ENCODE measurements at regions not wholly inside any gene's neighbourhood (a gene's known extent, or its start where the extent isn't known, plus 50 kb on each side); places are given as distances from the start of the nearest gene placed in this dataset.

GRCh38 chr3:88362428-88362827 is 212.7 kb downstream of the C3orf38 start:
- Histone ChIP-seq H3K36me3 (ENCODE audit: control insufficient read depth in 2 of 2, insufficient read depth in 1 of 2, low read length in 2 of 2) (no peaks in the 10 kb centered on the region), H3K4me3 (ENCODE audit: low read depth, low read length) (no peak overlapping the region), H3K4me1 (ENCODE audit: control insufficient read depth, insufficient read depth, low read length) (no peaks in the 10 kb centered on the region), H3K9me3 (ENCODE audit: control insufficient read depth, insufficient read depth, low read depth, low read length) (no peaks in the 10 kb centered on the region), H3K27ac (ENCODE audit: extremely low read depth, low read depth, low read length) (no peak overlapping the region)
- TF ChIP-seq KLF10 (tag by site-specific recombination; IDR thresholded peaks at IDR 0.05) (no peak), HOXA7 (CRISPR knock-in tag; IDR thresholded peaks at IDR 0.05; ENCODE audit: borderline replicate concordance) (no peak), ATF2 (tag by site-specific recombination; IDR thresholded peaks at IDR 0.05; ENCODE audit: low read depth) (no peak), ZSCAN16 (tag by site-specific recombination; IDR thresholded peaks at IDR 0.05) (no peak), ZNF580 (tag by site-specific recombination; IDR thresholded peaks at IDR 0.05) (no peak), ZFP69B (tag by site-specific recombination; IDR thresholded peaks at IDR 0.05) (no peak), ZSCAN5A (tag by site-specific recombination; IDR thresholded peaks at IDR 0.05) (no peak), ZBTB7A (tag by site-specific recombination; IDR thresholded peaks at IDR 0.05; ENCODE audit: low read depth) (no peak), ZNF600 (tag by site-specific recombination; IDR thresholded peaks at IDR 0.05) (no peak), ZNF610 (tag by site-specific recombination; IDR thresholded peaks at IDR 0.05; ENCODE audit: borderline replicate concordance) (no peak), OSR2 (tag by site-specific recombination; IDR thresholded peaks at IDR 0.05) (no peak), ZFP41 (tag by site-specific recombination; IDR thresholded peaks at IDR 0.05; ENCODE audit: borderline replicate concordance) (no peak), ZNF175 (tag by site-specific recombination; IDR thresholded peaks at IDR 0.05) (no peak), ZNF37A (tag by site-specific recombination; IDR thresholded peaks at IDR 0.05) (no peak), ZNF423 (tag by site-specific recombination; IDR thresholded peaks at IDR 0.05) (no peak), ZNF292 (tag by site-specific recombination; IDR thresholded peaks at IDR 0.05; ENCODE audit: borderline replicate concordance, low read depth) (no peak), ZBTB8A (tag by site-specific recombination; IDR thresholded peaks at IDR 0.05) (no peak), ZNF514 (tag by site-specific recombination; IDR thresholded peaks at IDR 0.05) (no peak), BCL11B (tag by site-specific recombination; IDR thresholded peaks at IDR 0.05; ENCODE audit: low read depth) (no peak)
- ChIA-PET POLR2A (no interaction called here), CTCF (no interaction called here)

DNA sequence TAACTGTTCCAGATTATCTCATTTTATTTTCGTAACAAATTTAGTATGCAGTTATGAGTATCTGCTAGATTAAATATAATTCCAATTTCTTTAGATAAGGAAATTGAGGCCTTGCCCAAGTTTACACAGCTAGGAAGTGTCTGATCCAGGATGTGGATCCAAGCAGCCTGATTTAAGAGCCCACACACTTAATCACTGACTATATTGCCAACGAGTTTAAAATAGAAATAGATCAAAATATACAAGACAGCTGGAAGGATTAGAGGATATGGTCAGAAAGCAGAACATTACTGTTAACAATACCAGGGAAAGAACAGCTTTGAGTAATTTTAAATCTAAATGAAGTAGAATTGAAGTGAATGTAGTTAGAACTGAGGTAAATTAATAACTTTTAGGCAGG is 215.2 kb downstream of the C3orf38 start:
- no peaks in the 10 kb centered on the region for H3K36me3 ChIP-seq (ENCODE audit: control insufficient read depth in 2 of 2, insufficient read depth in 1 of 2, low read length in 2 of 2)
- no peaks in the 10 kb centered on the region for H3K4me1 ChIP-seq (ENCODE audit: control insufficient read depth, insufficient read depth, low read length)
- CTCF ChIA-PET: no interaction called here
- no peak overlapping the region for H3K4me3 ChIP-seq (ENCODE audit: low read depth, low read length)
- no peak overlapping the region for H3K27ac ChIP-seq (ENCODE audit: extremely low read depth, low read depth, low read length)
- POLR2A ChIA-PET: no interaction called here
- no peaks in the 10 kb centered on the region for H3K9me3 ChIP-seq (ENCODE audit: control insufficient read depth, insufficient read depth, low read depth, low read length)
- no peak for TF ChIP-seq ZNF639 (tag by site-specific recombination; IDR thresholded peaks at IDR 0.05)
- TF ChIP-seq, protein P1, sequence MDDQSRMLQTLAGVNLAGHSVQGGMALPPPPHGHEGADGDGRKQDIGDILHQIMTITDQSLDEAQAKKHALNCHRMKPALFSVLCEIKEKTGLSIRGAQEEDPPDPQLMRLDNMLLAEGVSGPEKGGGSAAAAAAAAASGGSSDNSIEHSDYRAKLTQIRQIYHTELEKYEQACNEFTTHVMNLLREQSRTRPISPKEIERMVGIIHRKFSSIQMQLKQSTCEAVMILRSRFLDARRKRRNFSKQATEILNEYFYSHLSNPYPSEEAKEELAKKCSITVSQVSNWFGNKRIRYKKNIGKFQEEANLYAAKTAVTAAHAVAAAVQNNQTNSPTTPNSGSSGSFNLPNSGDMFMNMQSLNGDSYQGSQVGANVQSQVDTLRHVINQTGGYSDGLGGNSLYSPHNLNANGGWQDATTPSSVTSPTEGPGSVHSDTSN (CRISPR knock-in tag; IDR thresholded peaks at IDR 0.05): no peak
- no peak for TF ChIP-seq ZNF426 (tag by site-specific recombination; IDR thresholded peaks at IDR 0.05)
- TF ChIP-seq ZXDB (tag by site-specific recombination; IDR thresholded peaks at IDR 0.05): no peak
- no peak for TF ChIP-seq ZNF221 (tag by site-specific recombination; IDR thresholded peaks at IDR 0.05; ENCODE audit: borderline replicate concordance)
- no peak for TF ChIP-seq ZNF791 (tag by site-specific recombination; IDR thresholded peaks at IDR 0.05)
- TF ChIP-seq ZNF768 (tag by site-specific recombination; IDR thresholded peaks at IDR 0.05): no peak
- no peak for TF ChIP-seq ZNF555 (tag by site-specific recombination; conservative IDR thresholded peaks at IDR 0.05)
- no peak for TF ChIP-seq ZNF266 (tag by site-specific recombination; IDR thresholded peaks at IDR 0.05; ENCODE audit: low read depth)
- no peak for TF ChIP-seq ZBTB7A (tag by site-specific recombination; IDR thresholded peaks at IDR 0.05; ENCODE audit: low read depth)
- TF ChIP-seq, protein P2, sequence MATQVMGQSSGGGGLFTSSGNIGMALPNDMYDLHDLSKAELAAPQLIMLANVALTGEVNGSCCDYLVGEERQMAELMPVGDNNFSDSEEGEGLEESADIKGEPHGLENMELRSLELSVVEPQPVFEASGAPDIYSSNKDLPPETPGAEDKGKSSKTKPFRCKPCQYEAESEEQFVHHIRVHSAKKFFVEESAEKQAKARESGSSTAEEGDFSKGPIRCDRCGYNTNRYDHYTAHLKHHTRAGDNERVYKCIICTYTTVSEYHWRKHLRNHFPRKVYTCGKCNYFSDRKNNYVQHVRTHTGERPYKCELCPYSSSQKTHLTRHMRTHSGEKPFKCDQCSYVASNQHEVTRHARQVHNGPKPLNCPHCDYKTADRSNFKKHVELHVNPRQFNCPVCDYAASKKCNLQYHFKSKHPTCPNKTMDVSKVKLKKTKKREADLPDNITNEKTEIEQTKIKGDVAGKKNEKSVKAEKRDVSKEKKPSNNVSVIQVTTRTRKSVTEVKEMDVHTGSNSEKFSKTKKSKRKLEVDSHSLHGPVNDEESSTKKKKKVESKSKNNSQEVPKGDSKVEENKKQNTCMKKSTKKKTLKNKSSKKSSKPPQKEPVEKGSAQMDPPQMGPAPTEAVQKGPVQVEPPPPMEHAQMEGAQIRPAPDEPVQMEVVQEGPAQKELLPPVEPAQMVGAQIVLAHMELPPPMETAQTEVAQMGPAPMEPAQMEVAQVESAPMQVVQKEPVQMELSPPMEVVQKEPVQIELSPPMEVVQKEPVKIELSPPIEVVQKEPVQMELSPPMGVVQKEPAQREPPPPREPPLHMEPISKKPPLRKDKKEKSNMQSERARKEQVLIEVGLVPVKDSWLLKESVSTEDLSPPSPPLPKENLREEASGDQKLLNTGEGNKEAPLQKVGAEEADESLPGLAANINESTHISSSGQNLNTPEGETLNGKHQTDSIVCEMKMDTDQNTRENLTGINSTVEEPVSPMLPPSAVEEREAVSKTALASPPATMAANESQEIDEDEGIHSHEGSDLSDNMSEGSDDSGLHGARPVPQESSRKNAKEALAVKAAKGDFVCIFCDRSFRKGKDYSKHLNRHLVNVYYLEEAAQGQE (tag by site-specific recombination; IDR thresholded peaks at IDR 0.05): no peak
- no peak for TF ChIP-seq ZNF600 (tag by site-specific recombination; IDR thresholded peaks at IDR 0.05)

Data from HEK293 (cell line).